Left renal pelvis (tissue), 4 donors: ENCODE measurements at regions not wholly inside any gene's neighbourhood (a gene's known extent, or its start where the extent isn't known, plus 50 kb on each side); places are given as distances from the start of the nearest gene placed in this dataset.
"Not testable (repeated sequence)": the region's sequence is repeated elsewhere in the genome, so short reads cannot be mapped to it uniquely, and the experiment has no call there.

Experiments used
- DNase-seq, 4 donors: peaks; one replicate each; pipeline ENCODE4 v3.0.0-alpha.2; 2013; ENCODE audit warnings: low read depth in 4 of 4, low spot score in 3 of 4

DNA sequence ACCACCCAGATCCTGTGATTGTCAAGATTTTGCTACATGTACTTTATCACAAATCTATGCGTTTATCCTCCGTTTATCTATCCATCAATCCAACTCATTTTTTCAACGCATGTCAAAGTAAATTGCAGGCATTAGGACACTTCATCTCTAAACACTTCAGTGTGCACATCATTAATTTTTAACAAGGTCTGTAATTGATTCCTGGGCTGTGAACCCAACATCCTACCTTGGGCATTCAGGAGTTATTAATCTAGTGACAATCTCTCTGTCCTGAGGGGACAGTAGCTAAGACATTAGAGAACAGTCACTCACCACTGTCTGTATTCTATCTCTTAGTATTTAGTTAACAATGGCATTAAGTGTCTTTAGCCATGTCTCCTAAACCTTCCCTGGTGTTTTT is 264.7 kb downstream of the SOX9 start:
- DNase-seq, result no peak

DNA sequence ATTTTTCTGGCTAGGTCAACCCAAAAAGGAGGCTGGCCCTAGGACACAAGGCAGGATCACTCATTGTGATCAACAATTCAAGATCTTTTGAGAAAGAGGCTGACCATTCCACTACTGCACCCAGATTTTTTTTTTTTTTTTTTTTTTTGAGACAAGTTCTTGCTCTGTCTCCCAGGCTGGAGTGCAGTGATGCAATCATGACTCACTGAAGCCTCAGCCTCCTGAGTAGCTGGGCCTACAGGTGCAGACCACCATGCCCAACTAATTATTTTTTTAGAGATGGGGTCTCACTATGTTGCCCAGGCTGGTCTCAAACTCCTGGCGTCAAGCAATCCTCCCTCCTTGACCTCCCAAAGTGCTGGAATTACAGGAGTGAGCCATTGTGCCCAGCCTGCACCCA is 265.4 kb downstream of the SOX9 start:
- not testable (repeated sequence) for DNase-seq

DNA sequence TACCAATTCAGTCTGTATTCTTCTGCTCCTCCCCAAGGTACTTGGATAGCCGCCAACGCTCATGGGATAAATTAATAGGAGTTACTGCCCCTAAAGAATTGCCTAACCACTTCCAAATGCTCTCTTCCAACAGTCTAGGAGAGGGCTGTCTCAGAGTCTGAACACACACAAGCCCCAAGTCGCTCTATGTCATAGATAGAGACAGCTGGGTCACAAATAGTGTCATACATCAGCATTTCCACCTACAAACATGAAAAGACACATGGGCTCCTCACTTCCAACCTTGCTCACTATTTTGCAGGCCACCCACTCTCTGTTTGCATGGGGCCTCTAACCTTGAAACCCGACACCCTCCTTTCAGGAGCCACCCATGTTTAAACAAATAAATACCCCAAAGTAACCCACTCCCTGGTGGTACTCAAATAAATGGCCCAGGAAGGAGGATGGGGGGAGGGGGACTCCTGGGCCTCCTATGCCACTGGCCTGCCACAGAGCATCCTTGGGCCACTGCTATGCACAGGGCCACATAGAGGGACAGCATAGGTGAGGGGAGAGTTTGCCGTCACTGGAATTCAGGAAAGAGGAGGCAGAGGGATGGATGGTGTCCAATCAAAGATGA is 265.9 kb downstream of the SOX9 start:
- DNase-seq, result no peak

DNA sequence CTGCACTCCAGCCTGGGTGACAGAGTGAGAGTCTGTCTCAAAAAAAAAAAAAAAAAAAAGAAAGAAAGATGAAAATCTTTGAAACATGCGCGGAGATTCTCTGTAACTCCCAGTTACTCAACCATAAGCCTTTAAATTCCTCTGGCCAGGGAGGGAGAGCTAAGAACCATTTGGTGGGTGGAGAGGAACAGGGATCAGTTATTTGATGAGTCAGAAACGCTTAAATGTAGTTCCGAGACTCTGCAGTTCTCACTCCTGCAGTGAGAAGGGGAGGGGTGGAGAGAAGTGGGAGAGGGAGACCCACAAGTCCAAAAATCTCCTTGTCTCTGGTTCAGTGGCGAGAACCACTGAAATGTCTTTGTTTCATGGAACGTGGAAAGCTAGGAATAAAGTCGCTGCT is 266.7 kb downstream of the SOX9 start:
- DNase-seq, result no peak

DNA sequence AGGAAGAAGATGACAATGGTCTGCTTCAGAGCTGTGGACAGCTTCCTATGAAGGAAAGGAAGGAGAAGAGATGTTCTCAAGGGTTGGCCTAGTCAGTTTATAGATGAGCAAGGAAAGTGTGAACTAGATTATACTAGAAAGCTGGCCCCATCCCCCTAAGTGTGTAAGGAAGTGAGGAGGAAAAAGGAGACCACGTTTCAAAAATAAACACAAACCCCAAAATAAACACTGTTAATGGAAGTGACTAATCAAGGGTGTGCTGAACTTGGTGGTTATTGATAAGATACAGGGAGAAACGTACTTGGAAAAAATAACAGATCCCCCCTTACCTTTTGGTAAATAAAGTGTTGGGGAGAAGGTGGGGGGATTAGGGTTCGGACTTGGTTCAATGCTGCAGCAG is 267.1 kb downstream of the SOX9 start:
- DNase-seq, result no peak

DNA sequence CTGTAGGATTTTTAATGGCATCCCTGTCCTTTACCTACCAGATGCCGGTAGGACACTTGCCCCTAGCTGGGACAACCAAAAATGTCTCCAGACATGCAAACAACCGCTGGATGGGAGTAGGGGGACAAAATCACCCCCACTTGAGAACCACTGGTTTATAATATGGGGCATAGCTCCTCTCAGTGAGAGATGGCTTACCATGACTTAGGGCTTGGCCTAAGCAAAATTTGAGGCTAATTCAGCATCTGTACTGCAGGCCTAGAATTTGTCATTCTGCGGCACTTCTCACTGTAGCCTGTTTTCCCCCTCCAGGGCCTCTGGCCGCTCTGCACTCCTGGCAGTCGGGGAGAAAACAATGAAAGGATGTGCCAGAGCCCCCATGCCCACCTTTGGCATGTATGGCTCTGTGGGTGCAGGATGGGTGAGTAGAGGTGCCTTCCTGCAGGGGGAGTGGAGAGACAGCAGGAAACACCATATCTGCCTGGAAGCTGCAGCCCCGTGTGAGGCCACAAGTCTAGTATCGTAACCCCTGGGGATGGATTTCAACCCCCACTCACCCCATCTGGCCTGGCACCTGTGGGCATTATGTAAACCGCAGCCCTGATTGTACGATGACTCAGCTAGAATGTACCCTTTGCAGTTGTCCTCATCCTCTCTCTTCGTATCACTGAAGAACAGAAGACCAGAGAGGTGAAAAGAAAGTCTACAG is 268.1 kb downstream of the SOX9 start:
- no peak for DNase-seq

DNA sequence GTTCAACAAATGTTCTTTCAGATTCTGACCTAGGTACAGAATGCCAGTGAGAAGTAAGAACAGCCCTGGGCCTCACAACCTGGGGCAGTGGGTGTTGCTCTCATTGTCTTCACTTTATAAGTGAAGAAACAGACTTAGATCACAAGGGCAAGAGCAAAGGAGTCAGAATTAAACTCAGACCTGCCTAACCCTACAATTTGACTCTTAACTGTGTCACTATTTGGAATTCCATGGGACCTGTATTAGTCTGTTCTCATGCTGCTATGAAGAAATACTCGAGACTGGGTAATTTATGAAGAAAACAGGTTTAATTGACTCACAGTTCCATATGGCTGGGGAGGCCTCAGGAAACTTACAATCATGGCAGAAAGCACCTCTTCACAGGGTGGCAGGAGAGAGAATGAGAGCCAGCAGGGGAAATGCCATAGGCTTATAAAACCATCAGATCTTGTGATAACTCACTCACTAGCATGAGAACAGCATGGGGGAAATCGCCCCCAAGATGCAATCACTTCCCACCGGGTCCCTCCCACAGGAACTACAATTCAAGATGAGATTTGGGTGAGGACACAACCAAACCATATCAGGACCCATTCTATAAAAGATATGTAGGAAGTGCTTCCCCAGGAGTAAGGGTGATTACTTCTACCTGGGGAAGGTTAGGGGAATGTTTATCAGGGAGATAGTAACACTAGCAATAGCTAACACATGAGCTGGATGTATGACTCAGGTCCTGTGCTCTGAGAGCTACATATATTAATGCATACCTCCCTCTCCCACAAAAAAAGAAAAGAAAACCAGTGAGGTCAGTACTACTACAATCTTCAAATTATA is 270.1 kb downstream of the SOX9 start:
- no peak for DNase-seq

DNA sequence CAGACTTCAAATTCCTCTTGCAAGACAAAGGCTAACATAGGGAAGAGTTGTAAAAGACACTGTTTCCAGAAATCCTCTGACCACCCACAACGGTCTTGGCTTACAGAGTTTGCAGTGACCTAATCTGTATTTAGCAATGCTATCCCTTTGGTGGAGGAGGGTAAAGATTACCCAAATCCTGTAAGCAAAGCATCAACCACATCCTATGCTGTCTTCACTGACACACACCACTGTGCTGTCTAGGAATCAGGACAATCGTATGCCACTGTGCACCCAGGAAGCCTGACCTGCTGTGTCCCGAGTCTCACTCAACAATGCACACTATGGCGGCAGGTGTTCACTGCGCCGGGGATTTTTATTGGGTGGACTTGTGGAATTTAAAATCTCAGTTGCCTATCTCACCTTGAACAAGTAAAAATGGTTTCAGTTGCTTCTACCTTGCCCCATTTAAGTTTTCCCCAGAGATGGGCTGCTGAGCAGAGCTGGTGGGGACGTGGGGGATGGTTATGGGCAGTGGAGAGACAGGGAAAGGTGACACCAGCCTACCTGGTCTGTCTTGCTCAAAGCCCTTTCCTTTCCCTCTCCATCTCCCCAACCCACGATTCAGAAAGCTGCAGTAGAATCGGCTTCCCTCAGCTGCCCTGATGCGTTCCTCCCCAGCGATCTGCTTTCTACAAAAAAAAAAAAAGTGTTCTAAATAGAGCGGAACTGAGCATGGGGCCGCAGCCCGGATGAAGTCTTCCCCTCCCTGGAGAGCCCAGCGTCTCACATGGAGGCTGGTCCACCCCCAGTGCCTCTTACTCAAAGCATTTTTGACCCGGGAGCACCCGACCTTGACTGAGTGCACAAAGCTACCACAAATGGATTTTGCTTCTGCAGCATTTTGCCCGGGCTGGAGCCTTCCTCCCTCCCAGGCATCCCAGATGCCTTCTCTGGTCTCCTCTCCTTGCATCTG is 271.5 kb downstream of the SOX9 start:
- peak in 1 of 4 donors; percentile 71 for DNase-seq

DNA sequence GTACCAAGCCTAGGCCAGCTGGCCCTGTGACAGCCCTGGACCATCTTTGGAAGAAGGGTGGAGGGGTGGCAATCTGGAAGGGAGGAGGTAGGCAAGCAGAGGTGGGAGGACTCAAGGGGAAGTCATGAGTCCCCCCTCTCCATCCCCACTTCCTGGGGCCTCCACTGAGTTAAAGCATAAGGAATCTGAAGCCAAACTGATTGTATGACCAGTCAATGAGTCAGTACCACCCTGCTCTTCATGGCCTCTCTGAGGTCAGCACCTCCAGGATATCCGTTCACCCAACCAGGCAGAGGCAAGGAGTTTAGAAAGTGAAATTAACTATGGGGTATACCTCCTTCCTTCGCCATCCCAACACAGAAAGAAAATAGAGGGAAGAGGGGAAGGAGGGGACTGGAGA is 272.7 kb downstream of the SOX9 start:
- DNase-seq, result no peak

DNA sequence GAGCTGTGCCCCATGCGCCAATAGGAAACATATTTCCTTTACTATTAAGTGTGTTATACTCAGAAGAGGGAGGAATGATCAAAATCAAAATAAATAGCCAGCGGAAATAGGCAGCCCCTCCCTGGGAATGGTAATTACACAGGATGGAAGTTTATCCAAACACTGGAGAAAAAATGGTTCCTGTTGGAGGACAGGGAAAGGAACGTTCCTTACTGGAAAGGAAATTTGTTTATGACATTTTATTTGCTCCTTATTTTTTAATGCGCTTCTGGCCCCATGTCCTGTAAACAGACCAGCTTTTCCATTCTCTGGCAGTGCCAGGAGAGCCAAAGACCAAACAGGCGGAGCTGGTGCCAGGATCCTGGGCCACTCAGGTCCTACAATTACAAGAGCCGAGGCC is 273.7 kb downstream of the SOX9 start:
- DNase-seq, result no peak

DNA sequence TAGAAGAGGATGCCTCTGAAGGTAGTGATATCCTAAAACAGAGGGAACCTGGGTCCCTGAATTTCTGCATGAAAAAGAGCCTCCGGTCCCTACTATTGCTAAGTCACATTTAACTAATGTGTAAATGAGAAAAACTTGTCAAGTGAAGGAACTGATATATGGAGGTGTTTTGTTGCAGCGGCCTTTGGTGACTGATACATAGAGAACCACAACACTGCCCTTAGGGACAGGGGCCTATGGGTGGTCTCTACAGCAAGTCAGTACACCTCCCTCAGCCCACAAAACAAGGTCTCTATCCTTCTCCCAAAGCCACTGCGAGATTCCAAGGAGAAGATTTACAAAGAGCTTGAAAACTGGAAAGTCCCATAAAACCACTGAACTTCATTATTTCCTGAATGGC is 275.3 kb downstream of the SOX9 start:
- DNase-seq, result no peak

DNA sequence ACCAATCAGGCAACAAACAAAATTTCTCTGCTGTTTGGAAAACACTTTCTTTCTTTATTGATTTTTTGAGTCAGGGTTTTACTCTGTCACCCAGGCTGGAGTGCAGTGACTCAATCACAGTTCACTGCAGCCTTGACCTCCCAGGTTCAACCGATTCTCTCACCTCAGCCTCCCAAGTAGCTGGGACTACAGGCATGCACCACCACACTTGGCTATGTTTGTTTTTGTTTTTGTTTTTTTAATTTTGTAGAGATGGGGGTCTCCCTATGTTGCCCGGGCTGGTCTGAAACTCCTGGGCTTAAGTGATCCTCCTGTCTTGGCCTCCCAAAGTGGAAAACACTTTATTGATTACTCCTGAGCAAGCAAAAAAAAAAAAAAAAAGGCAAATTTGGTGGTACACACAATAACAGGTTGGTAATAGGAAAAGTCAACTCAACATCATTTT is 276.4 kb downstream of the SOX9 start:
- no peak for DNase-seq

DNA sequence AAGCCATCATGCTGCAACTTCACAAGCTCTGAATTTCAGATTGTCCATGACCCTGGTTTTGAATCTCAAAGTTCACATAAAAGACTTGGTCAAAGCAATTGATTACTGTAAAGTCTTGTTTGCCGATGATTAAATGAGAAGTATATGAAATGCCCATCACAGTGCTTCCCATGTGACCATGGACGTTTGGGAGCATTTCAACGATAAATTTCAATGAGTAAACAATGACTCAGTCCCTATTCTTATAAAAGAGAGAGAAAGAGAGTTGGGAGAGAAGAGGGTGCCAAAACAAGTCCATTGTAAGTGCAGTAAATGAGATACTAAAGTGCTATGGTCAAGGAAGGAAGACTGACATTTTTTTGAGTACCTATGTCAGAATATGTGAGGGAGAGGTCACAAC is 276.9 kb downstream of the SOX9 start:
- DNase-seq, result no peak

DNA sequence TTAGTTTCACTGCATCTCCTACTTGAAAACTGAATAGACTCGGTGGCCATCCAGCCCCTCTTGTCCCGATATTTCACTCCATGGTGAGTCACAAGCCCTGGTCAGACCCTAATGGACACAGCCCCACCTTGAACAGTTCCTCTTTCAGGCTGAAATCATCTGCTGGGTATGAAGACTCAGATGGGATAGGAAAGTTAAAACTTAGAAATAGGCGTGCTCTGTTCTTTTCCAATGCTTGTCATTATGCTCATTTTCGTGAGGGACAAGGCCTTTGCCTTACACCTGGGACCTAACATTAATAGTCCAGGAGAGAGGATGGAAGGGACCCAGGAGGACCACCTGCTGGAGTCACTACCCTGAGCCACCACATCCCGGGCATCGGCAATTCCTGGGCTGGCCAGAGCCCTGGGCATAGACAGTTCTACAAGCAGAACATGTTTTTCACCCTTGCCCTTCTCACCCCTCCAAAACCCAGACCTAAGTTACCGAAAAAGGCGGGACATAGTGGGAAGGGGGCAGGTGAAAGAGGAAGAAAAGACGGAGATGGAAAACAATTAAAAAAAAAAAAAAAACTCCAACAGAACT is 278.3 kb downstream of the SOX9 start:
- DNase-seq, result no peak

DNA sequence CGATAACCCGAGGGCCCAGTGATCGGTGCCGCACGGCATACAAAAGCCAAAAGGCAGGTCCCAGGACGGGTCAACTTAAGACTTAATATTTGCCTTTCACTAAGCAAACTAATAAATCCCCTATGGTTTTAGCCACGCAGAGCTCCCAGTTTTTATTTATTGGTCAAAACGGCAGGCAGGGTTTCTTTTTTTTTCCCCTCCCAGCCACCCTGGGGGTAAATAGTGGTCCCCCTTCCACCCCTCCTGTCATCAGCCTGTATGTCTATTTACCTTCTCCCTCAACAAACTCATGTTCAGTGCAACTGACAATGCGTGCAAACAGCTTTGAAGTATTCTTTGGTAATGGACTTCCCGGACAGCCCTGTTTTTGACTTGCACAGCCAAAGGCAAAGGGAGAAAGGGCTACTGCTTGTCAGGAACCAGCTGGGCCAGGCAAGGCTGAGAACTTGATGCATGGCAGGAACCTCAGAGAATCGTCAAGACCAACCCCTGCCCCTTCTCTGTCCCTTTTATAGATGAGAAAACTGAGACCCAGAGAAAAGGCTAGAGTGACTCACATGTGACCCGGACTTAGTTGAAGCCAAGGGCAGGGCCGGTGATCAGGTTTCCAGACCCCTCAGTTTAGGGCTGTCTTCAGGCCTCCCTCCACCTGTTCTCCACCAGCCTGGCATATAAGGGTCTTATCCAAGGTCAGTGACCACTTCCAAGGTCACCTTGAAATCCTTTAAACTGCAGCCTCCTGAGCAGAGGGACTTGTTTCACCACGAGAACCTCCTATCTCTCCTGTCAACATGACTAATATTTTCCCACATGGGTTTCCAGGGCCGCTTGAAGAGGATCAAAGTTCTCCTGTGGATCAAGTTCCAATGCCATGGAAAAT is 279.0 kb downstream of the SOX9 start:
- DNase-seq, result no peak

DNA sequence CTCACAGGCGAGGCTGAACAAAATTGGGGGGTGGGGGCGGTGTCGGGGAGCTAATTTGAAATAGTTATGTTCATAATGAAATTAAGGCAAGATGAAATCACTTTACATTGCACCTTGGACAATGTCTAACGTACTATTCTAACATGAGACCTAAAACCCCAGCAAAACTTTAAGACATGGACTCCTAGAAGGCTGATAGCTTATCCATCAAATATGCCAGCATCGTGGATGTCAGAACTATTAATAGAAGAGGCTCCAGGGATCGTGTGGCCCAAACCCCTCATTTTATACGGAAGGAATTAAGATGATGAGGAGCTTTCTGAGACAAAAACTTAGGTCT is 279.6 kb downstream of the SOX9 start:
- DNase-seq, result no peak

DNA sequence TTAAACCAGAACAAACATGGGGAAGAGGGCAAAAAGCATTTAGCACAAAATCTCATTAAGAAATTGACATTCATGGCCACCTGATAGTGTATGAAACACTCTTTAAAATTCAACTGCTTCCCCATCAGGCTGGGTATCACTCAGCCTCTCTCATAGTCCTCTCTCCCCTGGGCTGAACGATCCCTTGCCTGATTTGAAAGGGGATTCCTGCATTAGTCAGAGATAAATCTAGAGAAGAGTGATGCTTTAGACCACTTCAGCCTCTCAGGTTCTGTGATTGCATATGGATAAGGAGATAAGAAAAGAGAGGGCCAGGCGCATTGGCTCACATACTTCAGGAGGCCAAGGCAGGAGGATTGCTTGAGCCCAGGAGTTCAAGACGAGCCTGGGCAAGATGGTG is 280.0 kb downstream of the SOX9 start:
- DNase-seq, result no peak

DNA sequence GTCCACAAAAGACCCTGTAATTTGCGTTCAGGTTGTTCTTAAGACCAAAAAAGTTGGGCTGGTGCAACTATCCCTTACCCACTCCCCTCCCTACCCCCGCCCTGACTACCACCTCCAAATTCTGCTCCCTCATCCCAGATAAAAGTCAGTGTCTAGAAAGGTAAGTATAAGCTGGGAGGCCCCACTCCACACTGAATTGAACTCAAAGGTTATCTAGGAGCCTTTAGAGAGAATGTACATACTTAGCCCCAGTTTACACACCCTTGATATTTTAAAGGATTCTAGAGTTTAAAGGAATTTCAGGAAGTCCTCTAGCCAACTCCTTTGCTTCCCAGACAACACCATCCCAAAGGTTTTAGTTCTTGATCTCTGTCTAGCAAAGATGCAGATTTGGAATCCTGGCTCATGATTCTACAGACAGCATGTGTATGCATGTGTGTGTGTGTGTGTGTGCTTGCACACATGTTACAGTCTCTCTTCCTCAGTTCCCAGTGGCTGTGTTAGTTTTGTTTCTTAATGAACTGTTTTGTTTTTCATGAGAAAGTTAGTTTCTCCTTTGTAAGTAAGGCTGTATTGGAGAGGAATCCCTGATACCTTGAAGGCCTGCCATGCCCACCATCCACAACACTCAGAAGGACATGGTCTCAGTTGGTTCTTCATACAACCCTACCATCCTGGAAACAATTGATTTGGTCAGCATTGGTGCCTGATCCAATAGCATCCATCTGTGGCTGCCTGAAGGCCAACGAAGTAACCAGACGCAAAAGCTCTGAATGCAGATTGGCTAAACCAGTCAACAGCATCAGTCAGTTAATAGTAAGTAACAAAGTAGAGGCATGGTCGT is 281.3 kb downstream of the SOX9 start:
- DNase-seq, result no peak
